Erythroblast (primary cell): ENCODE measurements at regions not wholly inside any gene's neighbourhood (a gene's known extent, or its start where the extent isn't known, plus 50 kb on each side); places are given as distances from the start of the nearest gene placed in this dataset.
A peak's percentile ranks its signal among the peaks of the same experiment; 100 is the strongest.
"Not testable (repeated sequence)": the region's sequence is repeated elsewhere in the genome, so short reads cannot be mapped to it uniquely, and the experiment has no call there.

ENCODE experiments used
- DNase-seq, 2 experiments: peaks; one replicate each; lab custom pipeline; 2025; lab: John Stamatoyannopoulos, UW
- GATA1 ChIP-seq: IDR thresholded peaks from 2 replicates; pipeline ENCODE4 v1.6.1; 2011; ENCODE audit warnings: low read depth, mild to moderate bottlenecking, control low read depth, low read length, moderate library complexity
- POLR2A ChIP-seq: IDR thresholded peaks from 2 replicates; pipeline ENCODE4 v1.6.1; 2011; ENCODE audit warnings: mild to moderate bottlenecking, low read length

DNA sequence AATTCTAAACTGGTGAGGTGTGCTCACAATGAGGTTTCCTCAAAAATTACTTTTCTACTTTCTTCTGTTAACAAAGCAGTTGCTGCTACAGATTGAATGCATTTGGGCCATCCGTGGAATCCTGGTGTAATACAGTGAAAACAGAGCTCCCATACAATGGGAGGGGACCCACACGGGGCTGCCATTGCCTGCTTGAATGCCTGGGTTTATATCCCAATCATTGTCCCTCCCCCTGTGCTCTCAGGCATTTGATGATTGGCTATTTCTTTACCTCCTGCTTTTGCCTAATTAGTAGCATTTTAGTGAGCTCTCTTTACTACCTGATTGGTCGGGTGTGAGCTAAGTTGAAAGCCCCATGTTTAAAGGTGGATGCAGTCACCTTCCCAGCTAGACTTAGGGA is 52.9 kb upstream of the CSF1 start:
- not testable (repeated sequence) for DNase-seq

DNA sequence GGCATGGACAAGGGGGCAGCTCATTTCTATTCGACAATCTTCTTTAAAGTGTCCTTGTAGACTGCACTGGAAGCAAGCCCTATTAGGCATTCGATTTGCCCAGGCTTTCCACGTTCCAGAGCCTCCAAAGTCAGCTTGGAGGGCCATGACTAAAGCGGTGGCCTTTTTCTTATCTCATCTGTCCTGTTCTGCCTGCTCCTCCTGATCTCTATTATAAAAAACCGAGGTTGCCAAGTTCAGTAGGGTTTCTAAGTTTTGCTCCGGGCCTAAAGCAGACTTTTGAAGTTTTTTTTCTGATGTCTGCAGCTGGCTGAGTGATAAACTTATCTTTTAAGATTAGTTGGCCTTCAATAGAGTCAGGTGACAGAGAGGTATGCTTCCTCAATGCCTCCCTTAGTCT is 54.7 kb upstream of the CSF1 start:
- DNase-seq, result peak; percentile 10 to 62

DNA sequence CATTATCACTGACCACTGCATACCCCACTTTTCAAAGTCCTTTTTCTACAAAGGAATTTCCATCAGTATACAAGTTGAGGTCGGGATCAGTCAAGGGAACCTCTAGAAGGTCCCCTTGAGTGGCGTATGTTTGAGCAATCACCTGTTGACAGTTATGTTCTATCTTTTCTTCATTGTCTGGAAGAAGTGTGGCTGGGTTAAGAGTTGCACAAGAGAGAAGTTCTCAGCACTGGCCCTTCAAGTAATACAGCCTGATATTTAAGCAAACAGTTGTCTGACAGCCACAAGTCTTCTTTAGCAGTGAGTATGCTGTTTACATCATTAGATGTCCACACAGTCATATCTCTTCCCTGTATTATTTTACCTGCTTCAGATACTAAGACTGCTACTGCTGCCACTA is 56.7 kb upstream of the CSF1 start:
- DNase-seq, result not testable (repeated sequence)

DNA sequence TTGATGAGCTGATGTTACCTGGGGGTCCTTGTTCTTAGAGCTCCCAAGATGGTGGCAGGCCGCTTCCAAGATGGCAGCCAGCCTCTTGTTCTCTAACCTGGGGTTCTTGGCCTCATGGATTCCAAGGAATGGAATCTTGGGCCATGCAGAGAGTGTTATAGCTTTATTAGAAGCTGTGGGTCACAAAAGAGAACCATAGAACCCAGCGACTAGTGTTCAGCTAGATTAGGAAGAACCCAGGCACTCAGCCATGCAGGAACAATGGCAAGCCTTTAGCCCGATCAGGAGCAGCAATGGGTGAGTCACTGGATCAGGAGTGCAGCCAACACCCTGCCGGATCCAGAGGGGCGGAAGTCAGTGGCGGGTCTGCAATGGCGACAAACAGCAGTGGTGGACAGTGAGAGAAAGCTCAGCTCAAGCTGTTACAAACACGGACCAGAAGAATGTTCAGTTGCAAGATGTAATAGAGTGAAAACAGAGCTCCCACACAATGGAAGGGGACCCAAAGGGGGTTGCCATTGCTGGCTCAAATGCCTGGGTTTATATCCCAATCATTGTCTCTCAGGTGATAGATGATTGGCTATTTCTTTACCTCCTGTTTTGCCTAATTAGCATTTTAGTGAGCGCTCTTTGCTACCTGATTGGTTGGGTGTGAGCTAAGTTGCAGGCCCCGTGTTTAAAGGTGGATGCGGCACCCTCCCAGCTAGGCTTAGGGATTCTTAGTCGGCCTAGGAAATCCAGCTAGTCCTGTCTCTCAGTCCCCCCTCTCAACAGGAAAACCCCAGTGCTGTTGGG is 58.2 kb upstream of the CSF1 start:
- not testable (repeated sequence) for DNase-seq

DNA sequence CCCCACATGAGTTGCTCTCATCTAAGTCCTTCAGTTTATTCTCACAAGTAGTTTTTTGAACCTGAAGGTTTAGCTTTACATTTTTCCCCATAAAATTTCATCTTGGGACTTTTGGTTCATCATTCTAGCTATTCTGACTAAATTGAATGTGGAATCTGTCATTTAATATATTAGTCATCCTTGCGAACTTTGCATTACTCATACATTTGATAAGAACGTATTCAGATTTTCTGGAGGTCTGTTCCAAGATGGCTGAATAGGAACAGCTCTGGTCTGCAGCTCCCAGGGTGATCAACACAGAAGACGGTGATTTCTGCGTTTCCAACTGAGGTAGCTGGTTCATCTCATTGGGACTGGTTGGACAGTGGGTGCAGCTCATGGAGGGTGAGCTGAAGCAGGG is 59.8 kb upstream of the CSF1 start:
- no peak for DNase-seq
- TF ChIP-seq POLR2A, result no peak
- no peak for TF ChIP-seq GATA1

DNA sequence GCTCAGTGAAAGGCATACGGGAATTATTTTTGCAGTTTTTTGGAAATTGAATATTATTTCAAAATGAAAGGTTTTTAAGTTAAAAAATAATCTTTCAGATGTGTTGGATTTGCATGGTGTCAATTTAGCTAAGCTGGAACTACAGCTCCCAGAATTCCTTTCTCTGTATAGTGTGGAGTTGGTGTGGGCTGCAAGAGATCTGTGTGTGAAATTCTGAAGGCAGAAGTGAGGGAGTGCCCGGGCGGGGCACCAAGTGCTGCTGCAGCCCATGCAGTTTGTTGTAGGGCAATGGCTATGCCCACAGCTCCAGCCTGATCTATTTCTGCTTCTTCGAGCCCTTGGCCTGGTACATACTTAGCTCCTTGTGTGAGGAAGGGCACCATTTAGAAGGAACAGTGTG is 60.5 kb upstream of the CSF1 start:
- no peak for TF ChIP-seq POLR2A
- TF ChIP-seq GATA1, result no peak

DNA sequence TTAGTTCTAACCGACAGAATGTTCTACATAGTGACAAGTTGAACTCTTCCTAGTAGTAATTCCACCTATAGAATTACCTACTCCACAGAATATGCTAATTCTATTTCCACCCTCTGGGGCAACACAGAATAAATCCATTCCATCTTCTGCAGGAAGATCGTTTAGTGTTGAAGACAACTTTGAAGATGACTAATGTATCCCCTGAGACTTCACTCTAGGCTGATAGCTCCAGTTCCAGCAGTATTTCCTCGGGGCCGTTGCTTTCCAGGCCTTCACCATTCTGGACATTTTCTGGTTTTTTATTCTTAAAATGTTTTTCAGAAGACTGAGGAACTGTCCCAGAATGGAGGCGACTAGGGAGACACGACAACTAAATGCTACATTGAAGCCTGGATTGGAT is 61.0 kb upstream of the CSF1 start:
- TF ChIP-seq POLR2A, result no peak
- no peak for TF ChIP-seq GATA1
- no peak for DNase-seq

More for the DNA sequence above, 60.5 kb upstream of the CSF1 start:
- DNase-seq, result no peak

DNA sequence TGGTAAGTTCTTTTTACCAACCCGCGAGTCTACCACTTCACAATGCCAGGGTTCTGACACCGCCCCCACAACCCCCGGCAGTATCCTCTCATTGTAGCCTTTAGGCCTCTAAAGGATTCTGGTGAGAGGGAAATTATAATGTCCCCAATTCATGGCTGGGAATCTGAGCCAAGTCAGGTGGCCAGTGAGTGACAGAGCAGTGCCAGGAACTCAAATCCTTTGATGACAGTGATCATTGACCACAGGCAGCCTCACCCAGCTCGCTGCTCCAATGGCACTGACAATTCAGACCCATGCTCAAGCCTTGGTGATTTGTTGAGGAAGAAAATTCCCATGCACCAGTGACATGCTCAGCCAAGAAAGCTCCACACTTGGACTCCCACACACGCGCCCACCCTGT is 63.4 kb upstream of the CSF1 start:
- DNase-seq, result no peak
- TF ChIP-seq GATA1, result no peak
- no peak for TF ChIP-seq POLR2A

DNA sequence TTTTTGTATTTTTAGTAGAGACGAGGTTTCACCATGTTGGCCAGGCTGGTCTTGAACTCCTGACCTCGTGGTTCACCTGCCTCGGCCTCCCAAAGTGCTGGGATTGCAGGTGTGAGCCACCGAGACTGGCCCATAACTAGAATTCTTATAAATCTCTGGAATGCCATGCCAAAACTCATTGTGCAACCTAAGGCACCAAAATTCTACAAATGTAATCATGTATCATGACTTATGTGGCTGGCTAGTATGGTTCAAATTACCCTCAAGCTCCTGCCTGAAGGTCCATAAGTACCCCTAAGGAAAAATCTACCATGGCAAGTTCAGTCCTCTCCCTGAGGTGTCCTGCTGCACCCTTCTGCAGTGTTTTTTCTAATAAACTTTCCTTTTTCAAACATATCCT is 63.8 kb upstream of the CSF1 start:
- no peak for TF ChIP-seq POLR2A
- no peak for TF ChIP-seq GATA1
- DNase-seq, result no peak

DNA sequence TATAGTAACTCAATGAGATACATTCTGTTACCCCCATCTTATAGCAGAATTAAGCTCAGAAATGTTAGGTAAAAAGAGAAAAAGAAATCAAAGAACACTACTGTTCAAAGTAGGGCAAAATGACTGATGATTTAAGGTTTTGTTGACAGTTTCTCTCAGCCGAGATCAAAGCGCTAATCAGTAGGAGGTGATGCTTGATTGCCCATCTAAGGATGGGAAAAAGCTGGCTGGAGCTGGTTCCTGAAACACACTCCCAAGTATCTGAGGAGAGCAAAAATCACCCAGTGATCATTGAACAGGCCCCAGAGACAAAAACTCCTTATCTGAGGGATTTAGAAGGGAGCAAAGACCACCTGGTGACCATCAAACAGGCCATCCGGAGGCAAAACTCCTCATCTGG is 64.5 kb upstream of the CSF1 start:
- TF ChIP-seq POLR2A, result no peak
- no peak for DNase-seq

DNA sequence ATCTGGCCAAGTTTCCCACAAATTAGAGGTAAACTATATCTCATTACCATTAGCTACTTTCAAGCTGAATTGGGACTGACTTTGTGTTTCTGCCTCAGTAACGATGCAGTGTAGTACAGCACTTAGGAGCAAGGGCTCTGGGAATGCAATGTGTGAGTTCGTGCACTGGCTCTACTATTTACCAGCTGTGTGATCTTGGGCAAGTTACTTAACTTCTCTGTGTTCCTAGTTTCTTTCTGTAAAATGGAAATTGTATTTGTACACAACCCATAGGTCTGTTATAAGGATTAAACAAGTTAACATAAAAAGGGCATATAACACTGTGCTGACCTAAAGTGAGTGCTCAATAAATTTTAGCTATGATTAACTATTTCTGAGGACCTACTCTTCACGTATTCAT is 65.0 kb upstream of the CSF1 start:
- no peak for DNase-seq
- TF ChIP-seq POLR2A (no peak), GATA1 (no peak)

DNA sequence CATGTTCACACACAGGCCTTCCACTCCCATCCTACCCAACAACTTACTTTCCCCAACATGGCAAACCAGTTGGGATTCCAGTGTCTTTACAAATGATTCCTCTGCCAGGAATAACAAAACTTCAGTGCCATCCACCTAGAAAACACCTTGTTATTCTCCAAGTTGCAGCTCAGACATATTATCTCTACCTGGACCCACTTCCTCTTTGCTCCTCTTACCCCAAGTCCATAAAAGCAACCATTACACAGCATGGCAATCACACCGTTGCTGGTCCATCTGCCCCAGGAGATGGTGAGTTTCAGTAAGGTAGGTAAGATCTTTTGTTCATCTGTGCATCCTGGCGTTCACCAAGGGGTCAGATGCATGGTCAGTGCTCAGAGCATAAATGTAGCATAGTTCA is 66.0 kb upstream of the CSF1 start:
- TF ChIP-seq GATA1, result no peak
- TF ChIP-seq POLR2A, result no peak
- DNase-seq, result no peak

DNA sequence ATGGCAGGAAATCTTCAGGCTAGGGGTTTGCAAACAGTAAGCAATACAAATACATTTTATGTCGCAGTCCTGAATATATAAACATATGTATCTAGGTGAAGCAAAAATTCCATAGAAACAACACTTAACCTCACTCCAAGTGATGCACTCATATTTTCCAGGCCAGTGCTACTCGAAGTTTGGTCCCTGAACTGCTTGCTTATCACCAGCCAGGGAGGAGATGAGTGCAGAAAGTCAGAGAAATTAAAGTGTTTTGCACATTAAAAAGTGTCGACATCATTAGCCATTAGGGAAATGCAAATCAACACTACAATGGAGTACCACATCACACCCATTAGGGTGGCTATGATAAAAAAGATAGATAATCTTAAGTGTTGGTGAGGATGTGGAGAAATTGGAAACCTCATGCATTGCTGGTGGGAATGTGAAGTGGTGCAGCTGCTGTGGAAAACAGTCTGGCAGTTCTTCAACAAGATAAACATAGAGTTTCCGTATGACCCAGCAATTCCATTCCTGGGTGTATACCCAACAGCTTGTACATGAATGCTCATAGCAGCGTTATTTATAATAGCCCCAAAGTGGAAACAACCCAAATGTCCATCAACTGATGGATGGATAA is 70.5 kb upstream of the CSF1 start:
- no peak for DNase-seq
- TF ChIP-seq GATA1 (no peak), POLR2A (no peak)

DNA sequence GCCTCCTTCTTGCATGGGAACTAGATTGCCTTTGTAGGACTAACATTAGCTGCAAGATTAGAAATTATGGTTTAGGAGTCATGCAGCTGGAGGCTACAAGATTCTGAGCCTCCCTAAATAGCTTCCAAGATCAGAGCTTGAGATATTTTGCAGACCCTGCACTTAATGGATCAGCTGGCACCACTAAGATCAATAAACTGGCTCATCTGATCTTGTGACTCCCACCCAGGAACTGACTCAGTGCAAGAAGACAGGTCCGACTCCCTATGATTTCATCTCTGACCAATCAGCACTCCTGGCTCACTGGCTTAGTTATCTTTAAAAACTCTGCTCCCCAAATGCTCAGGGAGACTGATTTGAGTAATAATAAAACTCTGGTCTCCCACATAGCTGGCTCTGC is 71.4 kb upstream of the CSF1 start:
- not testable (repeated sequence) for DNase-seq

DNA sequence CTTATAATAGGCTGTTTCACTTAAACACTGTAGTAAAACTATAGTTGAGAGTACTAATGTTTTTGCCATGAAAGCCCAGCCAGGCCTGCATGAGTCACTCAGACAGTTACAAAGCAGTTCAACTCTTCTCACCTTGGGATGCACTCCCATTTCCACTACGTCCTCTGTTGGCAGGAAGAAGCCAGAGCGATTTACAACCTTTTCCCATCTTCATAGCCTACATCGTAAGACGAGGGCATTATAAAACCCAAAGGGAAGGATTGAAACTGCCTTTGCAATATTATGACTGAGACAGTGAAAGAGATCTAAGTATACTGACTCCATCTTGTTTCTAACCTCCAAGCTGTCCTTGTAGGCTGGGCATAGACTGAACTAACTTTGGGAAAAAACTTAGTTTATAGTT is 71.8 kb upstream of the CSF1 start:
- DNase-seq, result no peak
- TF ChIP-seq POLR2A (no peak), GATA1 (no peak)
